GM20431 (cell line): ENCODE measurements at regions not wholly inside any gene's neighbourhood (a gene's known extent, or its start where the extent isn't known, plus 50 kb on each side); places are given as distances from the start of the nearest gene placed in this dataset.

ENCODE experiments used
- in situ Hi-C: fragments of 300-500 bp; cut with MseI, MboI; formaldehyde crosslinking; loops from one replicate; pipeline ENCODE4 v1.15.0; 2020; ENCODE audit warnings: low sequenced_read_pairs; ENCODE audit not compliant: unreplicated experiment

GRCh38 chr14:65946494-65946893 is 534.0 kb downstream of the FUT8 start:
- in situ Hi-C loops: no loop called here

GRCh38 chr14:65948302-65948701 is 535.8 kb downstream of the FUT8 start:
- in situ Hi-C loops: no loop called here

GRCh38 chr14:65949711-65950516 is 536.3 kb upstream of the CCDC196 start:
- in situ Hi-C loops: loop anchor here (25.0 kb wide), 1 partner anchor 788 kb away; no protein-coding TSS in a partner anchor

- in situ Hi-C loops: loop anchor here (25.0 kb wide), 1 partner anchor 793 kb away; no protein-coding TSS in a partner anchor
Observed at GRCh38 chr14:65954942-65955341, 531.2 kb upstream of the CCDC196 start.

- in situ Hi-C loops: loop anchor here (25.0 kb wide), 1 partner anchor 795 kb away; no protein-coding TSS in a partner anchor
Observed at GRCh38 chr14:65957631-65958205, 528.5 kb upstream of the CCDC196 start.

- in situ Hi-C loops: loop anchor here (25.0 kb wide), 1 partner anchor 797 kb away; no protein-coding TSS in a partner anchor
Observed at GRCh38 chr14:65958664-65959562, 527.3 kb upstream of the CCDC196 start.

- in situ Hi-C loops: loop anchor here (25.0 kb wide), 1 partner anchor 797 kb away; no protein-coding TSS in a partner anchor
Observed at GRCh38 chr14:65959563-65960024, 526.6 kb upstream of the CCDC196 start.

- in situ Hi-C loops: loop anchor here (25.0 kb wide), 1 partner anchor 799 kb away; no protein-coding TSS in a partner anchor
Observed at GRCh38 chr14:65961004-65961403, 525.2 kb upstream of the CCDC196 start.

- in situ Hi-C loops: loop anchor here (25.0 kb wide), 1 partner anchor 801 kb away; no protein-coding TSS in a partner anchor
Observed at GRCh38 chr14:65962952-65963351, 523.2 kb upstream of the CCDC196 start.

GRCh38 chr14:65964366-65964765 is 521.8 kb upstream of the CCDC196 start:
- in situ Hi-C loops: loop anchor here (25.0 kb wide), 1 partner anchor 802 kb away; no protein-coding TSS in a partner anchor

GRCh38 chr14:65966188-65966587 is 520.0 kb upstream of the CCDC196 start:
- in situ Hi-C loops: loop anchor here (25.0 kb wide), 1 partner anchor 804 kb away; no protein-coding TSS in a partner anchor

- in situ Hi-C loops: loop anchor here (25.0 kb wide), 1 partner anchor 810 kb away; no protein-coding TSS in a partner anchor
Observed at GRCh38 chr14:65972346-65972870, 513.8 kb upstream of the CCDC196 start.

GRCh38 chr14:65972891-65973290 is 513.3 kb upstream of the CCDC196 start:
- in situ Hi-C loops: loop anchor here (25.0 kb wide), 1 partner anchor 811 kb away; no protein-coding TSS in a partner anchor

- in situ Hi-C loops: no loop called here
Observed at GRCh38 chr14:65975865-65976264, 510.3 kb upstream of the CCDC196 start.

- in situ Hi-C loops: no loop called here
Observed at GRCh38 chr14:65976761-65977404, 509.3 kb upstream of the CCDC196 start.

- in situ Hi-C loops: no loop called here
Observed at GRCh38 chr14:65981192-65981843, 504.9 kb upstream of the CCDC196 start.

GRCh38 chr14:65986041-65986440 is 500.1 kb upstream of the CCDC196 start:
- in situ Hi-C loops: no loop called here

- in situ Hi-C loops: no loop called here
Observed at GRCh38 chr14:65989981-65990380, 496.2 kb upstream of the CCDC196 start.
